AG10803 (cell line): ENCODE measurements at regions not wholly inside any gene's neighbourhood (a gene's known extent, or its start where the extent isn't known, plus 50 kb on each side); places are given as distances from the start of the nearest gene placed in this dataset.

Experiments used
- DNase-seq: peaks from one replicate; pipeline ENCODE4 v3.0.0; 2010; ENCODE audit warnings: low read depth
- H3K4me3 ChIP-seq: 2 replicates; pipeline ENCODE4 v1.5.1; 2011; ENCODE audit warnings: mild to moderate bottlenecking, low read length, control low read depth
- CTCF ChIP-seq: conservative IDR thresholded peaks from 2 replicates; pipeline ENCODE4 v1.5.1; 2011; ENCODE audit warnings: mild to moderate bottlenecking, low read length, control low read depth, inconsistent platforms

GRCh38 chr21:27805696-27806095, 838.8 kb upstream of the ADAMTS5 start:
- no peak for TF ChIP-seq CTCF
- DNase-seq = no peak

GRCh38 chr21:27804515-27804914, 837.6 kb upstream of the ADAMTS5 start:
- H3K4me3 ChIP-seq = no peak overlapping the region
- no peak for TF ChIP-seq CTCF
- DNase-seq = peak; percentile 67

More at GRCh38 chr21:27805696-27806095, 838.8 kb upstream of the ADAMTS5 start:
- H3K4me3 ChIP-seq = no peak overlapping the region

- DNase-seq = no peak
- TF ChIP-seq CTCF = no peak
- no peak overlapping the region for H3K4me3 ChIP-seq
Measured at GRCh38 chr21:27803571-27803970, 836.7 kb upstream of the ADAMTS5 start.

- TF ChIP-seq CTCF = peak; percentile 85
- H3K4me3 ChIP-seq = peak overlapping the region; percentile 40
- DNase-seq = peak; percentile 56
Measured at GRCh38 chr21:27802816-27803475, 836.1 kb upstream of the ADAMTS5 start.

GRCh38 chr21:27799861-27800260, 833.0 kb upstream of the ADAMTS5 start:
- no peak overlapping the region for H3K4me3 ChIP-seq
- DNase-seq = peak; percentile 24
- no peak for TF ChIP-seq CTCF

GRCh38 chr21:27796106-27796505, 829.2 kb upstream of the ADAMTS5 start:
- no peak for TF ChIP-seq CTCF
- DNase-seq = peak; percentile 49
- no peak overlapping the region for H3K4me3 ChIP-seq

GRCh38 chr21:27795418-27795817, 828.5 kb upstream of the ADAMTS5 start:
- no peak for TF ChIP-seq CTCF

More at GRCh38 chr21:27795418-27795817, 828.5 kb upstream of the ADAMTS5 start:
- no peak overlapping the region for H3K4me3 ChIP-seq
- no peak for DNase-seq
